IMR-90 (cell line): ENCODE measurements at regions not wholly inside any gene's neighbourhood (a gene's known extent, or its start where the extent isn't known, plus 50 kb on each side); places are given as distances from the start of the nearest gene placed in this dataset.

ENCODE experiments used
- ATAC-seq: fragments of 200-7000 bp; cut with Tn5 transposase; 2 replicates; pipeline ENCODE4 v1.9.1; 2020; ENCODE audit warnings: low read depth, mild to moderate bottlenecking, moderate library complexity
- BruUV-seq: library from RNA; stranded (reverse); fragments of 400-500 nt; replicated peaks from 2 replicates; lab custom pipeline; 2021; lab: Mats Ljungman, UMichigan
- CTCF ChIA-PET: fragments of 300-600 bp; formaldehyde crosslinking; extraction: SDS; loops from one replicate; lab custom pipeline; 2021; ENCODE audit warnings: antibody characterized with exemption; lab: Yijun Ruan, JAX
- POLR2A ChIA-PET: fragments of 300-600 bp; sonication (Branson Sonifier 250); formaldehyde crosslinking; loops from one replicate; lab custom pipeline; 2022; ENCODE audit warnings: antibody characterized with exemption; ENCODE audit not compliant: unreplicated experiment; lab: Charles Lee
- DNase-seq: peaks from one replicate; pipeline ENCODE4 v3.0.0; 2013
- H2AFZ ChIP-seq: replicated peaks from 2 replicates; pipeline ENCODE3; 2013; ENCODE audit warnings: low read length, mild to moderate bottlenecking; ENCODE audit not compliant: poor library complexity
- H2AK5ac ChIP-seq: 2 replicates; pipeline ENCODE4 v1.6.1; 2013; ENCODE audit warnings: low read depth, low read length, inconsistent platforms
- H2AK9ac ChIP-seq: replicated peaks from 2 replicates; pipeline ENCODE3; 2013; ENCODE audit warnings: mild to moderate bottlenecking, low read depth, low read length, moderate library complexity; ENCODE audit not compliant: poor library complexity
- H2BK120ac ChIP-seq: 2 replicates; pipeline ENCODE4 v1.6.1; 2013; ENCODE audit warnings: low read depth, low read length, inconsistent platforms
- H2BK15ac ChIP-seq: 3 replicates; pipeline ENCODE4 v1.6.1; 2013; ENCODE audit warnings: low read depth, low read length, inconsistent platforms
- H2BK20ac ChIP-seq: 2 replicates; pipeline ENCODE4 v1.6.1; 2013; ENCODE audit warnings: low read depth, mild to moderate bottlenecking, inconsistent platforms, low read length, moderate library complexity
- H2BK5ac ChIP-seq: 2 replicates; pipeline ENCODE4 v1.6.1; 2013; ENCODE audit warnings: mild to moderate bottlenecking, low read depth, low read length, inconsistent platforms; ENCODE audit not compliant: poor library complexity, severe bottlenecking
- H3K14ac ChIP-seq: replicated peaks from 2 replicates; pipeline ENCODE4 v1.6.1; 2013; ENCODE audit warnings: low read depth, low read length, inconsistent platforms
- H3K18ac ChIP-seq: 2 replicates; pipeline ENCODE4 v1.6.1; 2013; ENCODE audit warnings: low read depth, low read length, control low read depth
- H3K23ac ChIP-seq: 2 replicates; pipeline ENCODE4 v1.6.1; 2013; ENCODE audit warnings: low read depth, low read length, inconsistent platforms
- H3K27ac ChIP-seq: 2 replicates; pipeline ENCODE4 v1.5.1; 2013; ENCODE audit warnings: mild to moderate bottlenecking, control low read depth, low read length; ENCODE audit not compliant: insufficient read depth
- H3K27me3 ChIP-seq: 2 replicates; pipeline ENCODE4 v1.6.1; 2013; ENCODE audit warnings: low read length; ENCODE audit not compliant: control insufficient read depth, insufficient read depth
- H3K36me3 ChIP-seq: 2 replicates; pipeline ENCODE4 v1.6.1; 2013; ENCODE audit warnings: low read length, mixed read lengths; ENCODE audit not compliant: control insufficient read depth, insufficient read depth
- H3K4ac ChIP-seq: 2 replicates; pipeline ENCODE4 v1.6.1; 2013; ENCODE audit warnings: low read depth, low read length, inconsistent platforms
- H3K4me1 ChIP-seq: 2 replicates; pipeline ENCODE4 v1.6.1; 2013; ENCODE audit warnings: low read length, mixed read lengths; ENCODE audit not compliant: control insufficient read depth, insufficient read depth
- H3K4me2 ChIP-seq: 2 replicates; pipeline ENCODE4 v1.6.1; 2013; ENCODE audit warnings: low read depth, mild to moderate bottlenecking, control low read depth, low read length, moderate library complexity
- H3K4me3 ChIP-seq: 2 replicates; pipeline ENCODE4 v1.5.1; 2013; ENCODE audit warnings: low read depth, mild to moderate bottlenecking, control low read depth, low read length, moderate library complexity; ENCODE audit not compliant: insufficient read depth
- H3K56ac ChIP-seq: 2 replicates; pipeline ENCODE4 v1.6.1; 2013; ENCODE audit warnings: low read length, inconsistent platforms; ENCODE audit not compliant: insufficient read depth; ENCODE audit errors: extremely low read depth
- H3K79me1 ChIP-seq, 2 experiments: 2 replicates each; pipeline ENCODE4 v1.6.1; 2013; ENCODE audit warnings: low read length in 2 of 2, inconsistent platforms in 1 of 2, low read depth in 1 of 2
- H3K9ac ChIP-seq: 2 replicates; pipeline ENCODE4 v1.6.1; 2013; ENCODE audit warnings: low read depth, low read length, control low read depth
- H3K9me1 ChIP-seq: 2 replicates; pipeline ENCODE4 v1.6.1; 2013; ENCODE audit warnings: low read length, inconsistent platforms; ENCODE audit not compliant: insufficient read depth
- H3K9me3 ChIP-seq: 2 replicates; pipeline ENCODE4 v1.6.1; 2013; ENCODE audit warnings: low read length; ENCODE audit not compliant: control insufficient read depth, insufficient read depth
- H4K20me1 ChIP-seq: 2 replicates; pipeline ENCODE4 v1.6.1; 2013; ENCODE audit warnings: low read length, inconsistent platforms; ENCODE audit not compliant: insufficient read depth
- H4K5ac ChIP-seq: 2 replicates; pipeline ENCODE4 v1.6.1; 2013; ENCODE audit warnings: mild to moderate bottlenecking, low read depth, low read length, control low read depth
- H4K8ac ChIP-seq, 2 experiments: 2 replicates each; pipeline ENCODE4 v1.6.1; 2013; ENCODE audit warnings: low read depth in 2 of 2, low read length in 2 of 2, control low read depth in 1 of 2, inconsistent platforms in 1 of 2
- H4K91ac ChIP-seq: 2 replicates; pipeline ENCODE4 v1.6.1; 2013; ENCODE audit warnings: low read depth, low read length, inconsistent platforms; ENCODE audit not compliant: insufficient read depth
- CEBPB ChIP-seq: IDR thresholded peaks from 2 replicates; pipeline ENCODE4 v1.6.1; 2012; ENCODE audit warnings: low read depth, low read length, improper control_type of control experiment
- RAD21 ChIP-seq: IDR thresholded peaks from 2 replicates; pipeline ENCODE4 v1.6.1; 2012; ENCODE audit warnings: low read length, improper control_type of control experiment
- WGBS, 2 experiments: methylation state at CpG; one replicate each; pipeline versions ENCODE4 v1.1.5 to v1.1.7; 2013; ENCODE audit warnings: missing lambda C conversion rate in 2 of 2; ENCODE audit not compliant: insufficient read length in 1 of 2; ENCODE audit errors: extremely low coverage in 2 of 2; 5-methylcytosine and 5-hydroxymethylcytosine counted together
- dilution Hi-C: fragments of 300-500 bp; cut with HindIII; formaldehyde crosslinking; loops from one replicate; pipeline ENCODE4 v1.14.3; 2018; ENCODE audit warnings: low sequenced_read_pairs; ENCODE audit not compliant: unreplicated experiment
- in situ Hi-C: fragments of 300-500 bp; cut with MboI; formaldehyde crosslinking; loops from 3 replicates; pipeline ENCODE4 v1.14.3; 2019; ENCODE audit warnings: low sequenced_read_pairs, inconsistent platforms, mixed read lengths
- intact Hi-C: fragments of 100-400 bp; cut with micrococcal nuclease; formaldehyde crosslinking; loops from 2 replicates; pipeline ENCODE4 v1.10.0; 2022

DNA sequence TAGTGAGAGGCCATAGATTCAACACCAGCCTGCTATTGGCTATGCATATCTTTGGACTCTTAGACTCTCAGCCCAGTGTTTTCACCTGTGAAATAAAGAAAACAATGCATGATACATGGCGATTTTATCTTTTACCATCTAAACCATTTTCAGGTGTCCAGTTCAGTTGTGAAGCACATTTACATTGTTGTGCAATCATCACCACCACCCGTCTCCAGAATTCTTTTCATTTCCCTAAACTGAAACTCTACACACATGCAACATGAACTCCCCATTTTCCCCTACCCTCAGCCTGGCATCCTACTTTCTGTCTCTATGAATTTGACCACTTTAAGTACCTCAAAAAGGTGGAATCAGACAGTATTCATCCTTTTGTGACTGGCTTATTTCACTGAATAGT, 420.6 kb downstream of the MED10 start:
- no peak overlapping the region for H2BK20ac ChIP-seq
- ChIA-PET CTCF (no interaction called here), POLR2A (no interaction called here)
- H3K4me2 ChIP-seq = no peak overlapping the region
- H3K9me1 ChIP-seq = no peaks in the 10 kb centered on the region
- no peak overlapping the region for H2AK9ac ChIP-seq
- peaks cover 29% of the 10 kb centered on the region for H3K9me3 ChIP-seq
- no peak overlapping the region for H4K91ac ChIP-seq
- ATAC-seq = no peak
- no peak overlapping the region for H3K27ac ChIP-seq
- no peak overlapping the region for H3K4ac ChIP-seq
- TF ChIP-seq CEBPB = peak; percentile 54
- no peak for TF ChIP-seq RAD21
- 41% methylated on average over 2 of the region's 2 CpGs; no CpG with 5 or more reads in 1 of the 2 experiments for WGBS, 2 experiments
- H3K79me1 ChIP-seq = no peaks in the 10 kb centered on the region
- H3K36me3 ChIP-seq = no peaks in the 10 kb centered on the region
- no peak overlapping the region for H3K18ac ChIP-seq
- H4K8ac ChIP-seq = no peak overlapping the region
- H3K9ac ChIP-seq = no peak overlapping the region
- H2BK5ac ChIP-seq = no peak overlapping the region
- no peak overlapping the region for H3K14ac ChIP-seq
- no peaks in the 10 kb centered on the region for H4K20me1 ChIP-seq
- H3K4me3 ChIP-seq = no peak overlapping the region
- intact Hi-C loops (no loop called here), dilution Hi-C loops (no loop called here), in situ Hi-C loops (no loop called here)
- H3K4me1 ChIP-seq = no peaks in the 10 kb centered on the region
- BruUV-seq = no TSS peak
- no peak for DNase-seq
- H3K27me3 ChIP-seq = no peaks in the 10 kb centered on the region
- no peak overlapping the region for H2AK5ac ChIP-seq
- H2BK120ac ChIP-seq = no peak overlapping the region
- H4K5ac ChIP-seq = no peak overlapping the region
- H3K56ac ChIP-seq = no peak overlapping the region
- no peak overlapping the region for H2AFZ ChIP-seq
- no peak overlapping the region for H3K23ac ChIP-seq
- H2BK15ac ChIP-seq = no peak overlapping the region
